A549 (cell line): ENCODE measurements at regions not wholly inside any gene's neighbourhood (a gene's known extent, or its start where the extent isn't known, plus 50 kb on each side); places are given as distances from the start of the nearest gene placed in this dataset.
"Not testable (repeated sequence)": the region's sequence is repeated elsewhere in the genome, so short reads cannot be mapped to it uniquely, and the experiment has no call there.

Experiments used
- ATAC-seq, 2 experiments: fragments of 200-7000 bp in 1 of 2; fragments of >200 bp in 1 of 2; cut with Nextera tagmentation in 1 of 2; cut with Tn5 transposase in 1 of 2; 3 replicates each; pipeline versions ENCODE4 v1.8.0 to v1.9.1; 2018 to 2020; ENCODE audit warnings: mild to moderate bottlenecking in 1 of 2, moderate library complexity in 1 of 2
- CTCF ChIA-PET: fragments of 300-600 bp; sonication (Branson Sonifier 250); formaldehyde crosslinking; extraction: SDS; loops from one replicate; lab custom pipeline; 2021; ENCODE audit warnings: antibody characterized with exemption, inconsistent platforms; lab: Yijun Ruan, JAX
- POLR2A ChIA-PET: fragments of 350-600 bp; formaldehyde crosslinking; extraction: SDS; loops from one replicate; lab custom pipeline; 2021; ENCODE audit warnings: antibody characterized with exemption, inconsistent platforms; lab: Yijun Ruan, JAX
- DNase-seq, 2 experiments: peaks; one replicate each; pipeline versions ENCODE4 v3.0.0 to v3.0.0-alpha.2; 2011 to 2016; ENCODE audit warnings: low read depth in 1 of 2, low spot score in 1 of 2
- FAIRE-seq: peaks from 2 replicates; lab custom pipeline; 2011; peaks lifted over from hg19 to GRCh38; lab: Jason Lieb, UNC
- H3K27ac ChIP-seq, 2 experiments: fragments of >200 bp; sonication (Bioruptor Twin); formaldehyde crosslinking; 3 replicates each; pipeline ENCODE4 v1.5.1; 2016 to 2017
- H3K4me1 ChIP-seq: fragments of >200 bp; sonication (Bioruptor Twin); formaldehyde crosslinking; 3 replicates; pipeline ENCODE4 v1.6.1; 2016
- H3K4me2 ChIP-seq: fragments of >200 bp; sonication (Bioruptor Twin); formaldehyde crosslinking; 3 replicates; pipeline ENCODE4 v1.6.1; 2016
- H3K4me3 ChIP-seq: fragments of >200 bp; sonication (Bioruptor Twin); formaldehyde crosslinking; 3 replicates; pipeline ENCODE4 v1.5.1; 2016
- H3K9me3 ChIP-seq: fragments of >200 bp; sonication (Bioruptor Twin); formaldehyde crosslinking; 3 replicates; pipeline ENCODE4 v1.6.1; 2016
- BHLHE40 ChIP-seq: IDR thresholded peaks from 2 replicates; pipeline ENCODE4 v1.6.1; 2012; ENCODE audit warnings: low read depth, low read length, inconsistent platforms
- EHMT2 ChIP-seq: fragments of 200-600 bp; sonication (generic); IDR thresholded peaks from 2 replicates; pipeline ENCODE4 v1.6.1; 2016; ENCODE audit warnings: antibody characterized with exemption, low read depth, mild to moderate bottlenecking, moderate library complexity
- EP300 ChIP-seq, 2 experiments: fragments of >200 bp; sonication (Bioruptor Twin); formaldehyde crosslinking; IDR thresholded peaks; 2 replicates in 1 of 2; 3 replicates in 1 of 2; pipeline ENCODE4 v1.6.1; 2016 to 2017
- FOSL2 ChIP-seq, 2 experiments: fragments of 450-650 bp in 1 of 2; fragments of >200 bp in 1 of 2; sonication (Bioruptor Twin) in 1 of 2; formaldehyde crosslinking; IDR thresholded peaks; 2 replicates each; pipeline versions ENCODE4 v1.5.0 to v1.6.1; 2016 to 2020; ENCODE audit warnings: mild to moderate bottlenecking in 1 of 2, moderate library complexity in 1 of 2
- GATA3 ChIP-seq: IDR thresholded peaks from 2 replicates; pipeline ENCODE4 v1.6.1; 2012; ENCODE audit warnings: borderline replicate concordance
- HDAC2 ChIP-seq: fragments of 200-600 bp; sonication (generic); IDR thresholded peaks from 2 replicates; pipeline ENCODE4 v1.6.1; 2016
- HEYL ChIP-seq: fragments of 250-450 bp; sonication (Bioruptor Pico); IDR thresholded peaks from 2 replicates; pipeline ENCODE4 v1.8.0; 2021; ENCODE audit warnings: mild to moderate bottlenecking, moderate library complexity
- HOXB5 ChIP-seq: fragments of 250-450 bp; sonication (Bioruptor Pico); IDR thresholded peaks from 2 replicates; pipeline ENCODE4 v1.5.0; 2020; ENCODE audit warnings: mild to moderate bottlenecking, moderate library complexity
- JUN ChIP-seq, 2 experiments: fragments of >200 bp; sonication (Bioruptor Twin); formaldehyde crosslinking; IDR thresholded peaks; 2 replicates in 1 of 2; 3 replicates in 1 of 2; pipeline ENCODE4 v1.6.1; 2016 to 2017
- MYC ChIP-seq: IDR thresholded peaks from 2 replicates; pipeline ENCODE4 v1.6.1; 2012; ENCODE audit warnings: mild to moderate bottlenecking, inconsistent platforms, low read length, improper control_type of control experiment, borderline replicate concordance
- NPAS2 ChIP-seq: fragments of 250-450 bp; sonication (Bioruptor Pico); IDR thresholded peaks from 2 replicates; pipeline ENCODE4 v1.8.0; 2022; ENCODE audit warnings: mild to moderate bottlenecking, moderate library complexity, borderline replicate concordance
- PHF8 ChIP-seq: fragments of 200-600 bp; sonication (generic); IDR thresholded peaks from 2 replicates; pipeline ENCODE4 v1.6.1; 2016; ENCODE audit warnings: low read depth, mild to moderate bottlenecking, antibody characterized with exemption, moderate library complexity, borderline replicate concordance
- POLR2A ChIP-seq: IDR thresholded peaks from 2 replicates; pipeline ENCODE4 v1.6.1; 2012; ENCODE audit warnings: mild to moderate bottlenecking, low read length
- TFCP2L1 ChIP-seq: fragments of 250-450 bp; sonication (Bioruptor Pico); IDR thresholded peaks from 2 replicates; pipeline ENCODE4 v1.5.0; 2021; ENCODE audit warnings: mild to moderate bottlenecking
- ZC3H11A ChIP-seq: fragments of 450-650 bp; IDR thresholded peaks from 2 replicates; pipeline ENCODE4 v1.6.1; 2014; ENCODE audit warnings: antibody characterized with exemption, mild to moderate bottlenecking
- WGBS: methylation state at CpG from one replicate; pipeline ENCODE4 v1.1.6; 2017; ENCODE audit errors: missing lambda C conversion rate; 5-methylcytosine and 5-hydroxymethylcytosine counted together
- TF ChIP-seq, protein P1 (sequence below): fragments of 450-650 bp; IDR thresholded peaks from 2 replicates; pipeline ENCODE4 v1.6.1; 2014; ENCODE audit warnings: antibody characterized with exemption
- TF ChIP-seq, protein P2 (sequence below): fragments of 250-450 bp; sonication (Bioruptor Pico); IDR thresholded peaks from 2 replicates; pipeline ENCODE4 v1.5.0; 2021; ENCODE audit warnings: mild to moderate bottlenecking, moderate library complexity, borderline replicate concordance
- TF ChIP-seq, protein P3 (sequence below): fragments of >200 bp; sonication (Bioruptor Twin); formaldehyde crosslinking; IDR thresholded peaks from 3 replicates; pipeline ENCODE4 v1.5.1; 2016
- TF ChIP-seq, protein P4 (sequence below): IDR thresholded peaks from 2 replicates; pipeline ENCODE4 v1.6.1; 2012

DNA sequence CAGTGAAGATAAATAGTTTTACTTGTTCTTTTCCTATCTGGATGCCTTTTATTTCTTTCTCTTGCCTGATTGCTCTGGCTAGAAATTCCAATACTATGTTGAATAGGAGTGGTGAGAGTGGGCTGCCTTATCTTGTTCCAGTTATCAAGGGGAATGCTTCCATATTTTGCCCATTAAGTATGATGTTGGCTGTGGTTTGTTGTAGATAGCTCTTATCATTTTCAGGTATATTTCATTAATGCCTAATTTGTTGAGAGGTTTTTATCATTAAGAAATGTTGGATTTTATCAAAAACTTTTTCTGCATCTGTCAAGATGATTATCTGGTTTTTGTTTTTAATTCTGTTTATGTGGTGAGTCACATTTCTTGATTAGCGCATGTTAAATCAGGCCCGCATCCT, 655.8 kb downstream of the NUP35 start (continued):
- TF ChIP-seq, protein P1, sequence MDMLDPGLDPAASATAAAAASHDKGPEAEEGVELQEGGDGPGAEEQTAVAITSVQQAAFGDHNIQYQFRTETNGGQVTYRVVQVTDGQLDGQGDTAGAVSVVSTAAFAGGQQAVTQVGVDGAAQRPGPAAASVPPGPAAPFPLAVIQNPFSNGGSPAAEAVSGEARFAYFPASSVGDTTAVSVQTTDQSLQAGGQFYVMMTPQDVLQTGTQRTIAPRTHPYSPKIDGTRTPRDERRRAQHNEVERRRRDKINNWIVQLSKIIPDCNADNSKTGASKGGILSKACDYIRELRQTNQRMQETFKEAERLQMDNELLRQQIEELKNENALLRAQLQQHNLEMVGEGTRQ, result no peak
- TF ChIP-seq GATA3 (no peak), TFCP2L1 (no peak), JUN (IDR thresholded peaks at IDR 0.05) (no peak)
- TF ChIP-seq, protein P2, sequence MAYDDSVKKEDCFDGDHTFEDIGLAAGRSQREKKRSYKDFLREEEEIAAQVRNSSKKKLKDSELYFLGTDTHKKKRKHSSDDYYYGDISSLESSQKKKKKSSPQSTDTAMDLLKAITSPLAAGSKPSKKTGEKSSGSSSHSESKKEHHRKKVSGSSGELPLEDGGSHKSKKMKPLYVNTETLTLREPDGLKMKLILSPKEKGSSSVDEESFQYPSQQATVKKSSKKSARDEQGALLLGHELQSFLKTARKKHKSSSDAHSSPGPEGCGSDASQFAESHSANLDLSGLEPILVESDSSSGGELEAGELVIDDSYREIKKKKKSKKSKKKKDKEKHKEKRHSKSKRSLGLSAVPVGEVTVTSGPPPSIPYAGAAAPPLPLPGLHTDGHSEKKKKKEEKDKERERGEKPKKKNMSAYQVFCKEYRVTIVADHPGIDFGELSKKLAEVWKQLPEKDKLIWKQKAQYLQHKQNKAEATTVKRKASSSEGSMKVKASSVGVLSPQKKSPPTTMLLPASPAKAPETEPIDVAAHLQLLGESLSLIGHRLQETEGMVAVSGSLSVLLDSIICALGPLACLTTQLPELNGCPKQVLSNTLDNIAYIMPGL, result no peak

DNA sequence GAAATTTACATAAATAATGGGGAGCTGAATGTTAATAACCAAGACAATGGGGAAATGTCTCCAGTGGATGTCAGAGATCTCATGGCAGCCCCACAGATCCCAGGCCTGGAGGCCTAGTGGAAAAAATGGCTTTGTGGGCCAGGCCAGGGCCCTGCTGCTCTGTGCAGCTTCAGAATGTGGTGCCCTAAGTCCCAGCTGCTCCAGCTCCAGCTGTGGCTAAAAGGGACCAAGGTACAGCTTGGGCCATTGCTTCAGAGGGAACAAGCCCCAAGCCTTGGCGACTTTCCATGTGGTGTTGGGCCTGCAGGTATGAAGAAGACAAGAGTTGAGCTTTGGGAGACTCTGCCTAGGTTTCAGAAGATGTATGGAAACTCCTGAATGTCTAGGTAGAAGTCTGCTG, 658.2 kb downstream of the NUP35 start:
- Histone ChIP-seq H3K27ac (no peak overlapping the region), H3K4me3 (no peak overlapping the region), H3K4me1 (no peaks in the 10 kb centered on the region), H3K9me3 (no peaks in the 10 kb centered on the region), H3K4me2 (no peak overlapping the region)
- no peak for DNase-seq
- CTCF ChIA-PET, result no interaction called here
- WGBS, result 0% methylated on average over 1 of the region's 1 CpG
- TF ChIP-seq ZC3H11A, result no peak
- TF ChIP-seq POLR2A, result no peak
- no peak for TF ChIP-seq JUN (IDR thresholded peaks at IDR 0.05)
- TF ChIP-seq, protein P3, sequence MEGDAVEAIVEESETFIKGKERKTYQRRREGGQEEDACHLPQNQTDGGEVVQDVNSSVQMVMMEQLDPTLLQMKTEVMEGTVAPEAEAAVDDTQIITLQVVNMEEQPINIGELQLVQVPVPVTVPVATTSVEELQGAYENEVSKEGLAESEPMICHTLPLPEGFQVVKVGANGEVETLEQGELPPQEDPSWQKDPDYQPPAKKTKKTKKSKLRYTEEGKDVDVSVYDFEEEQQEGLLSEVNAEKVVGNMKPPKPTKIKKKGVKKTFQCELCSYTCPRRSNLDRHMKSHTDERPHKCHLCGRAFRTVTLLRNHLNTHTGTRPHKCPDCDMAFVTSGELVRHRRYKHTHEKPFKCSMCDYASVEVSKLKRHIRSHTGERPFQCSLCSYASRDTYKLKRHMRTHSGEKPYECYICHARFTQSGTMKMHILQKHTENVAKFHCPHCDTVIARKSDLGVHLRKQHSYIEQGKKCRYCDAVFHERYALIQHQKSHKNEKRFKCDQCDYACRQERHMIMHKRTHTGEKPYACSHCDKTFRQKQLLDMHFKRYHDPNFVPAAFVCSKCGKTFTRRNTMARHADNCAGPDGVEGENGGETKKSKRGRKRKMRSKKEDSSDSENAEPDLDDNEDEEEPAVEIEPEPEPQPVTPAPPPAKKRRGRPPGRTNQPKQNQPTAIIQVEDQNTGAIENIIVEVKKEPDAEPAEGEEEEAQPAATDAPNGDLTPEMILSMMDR, result no peak
- no peak for TF ChIP-seq HOXB5
- TF ChIP-seq, protein P4, sequence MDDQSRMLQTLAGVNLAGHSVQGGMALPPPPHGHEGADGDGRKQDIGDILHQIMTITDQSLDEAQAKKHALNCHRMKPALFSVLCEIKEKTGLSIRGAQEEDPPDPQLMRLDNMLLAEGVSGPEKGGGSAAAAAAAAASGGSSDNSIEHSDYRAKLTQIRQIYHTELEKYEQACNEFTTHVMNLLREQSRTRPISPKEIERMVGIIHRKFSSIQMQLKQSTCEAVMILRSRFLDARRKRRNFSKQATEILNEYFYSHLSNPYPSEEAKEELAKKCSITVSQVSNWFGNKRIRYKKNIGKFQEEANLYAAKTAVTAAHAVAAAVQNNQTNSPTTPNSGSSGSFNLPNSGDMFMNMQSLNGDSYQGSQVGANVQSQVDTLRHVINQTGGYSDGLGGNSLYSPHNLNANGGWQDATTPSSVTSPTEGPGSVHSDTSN, result no peak
- TF ChIP-seq MYC, result no peak
- no peak for TF ChIP-seq EHMT2
- no peak for TF ChIP-seq BHLHE40
- no peak for TF ChIP-seq PHF8
- TF ChIP-seq EP300 (IDR thresholded peaks at IDR 0.05), result no peak
- TF ChIP-seq HDAC2, result no peak
- TF ChIP-seq NPAS2 (CRISPR knock-in tag), result no peak
- no peak for TF ChIP-seq FOSL2 (IDR thresholded peaks at IDR 0.05)
- no peak for TF ChIP-seq FOSL2 (CRISPR knock-in tag; IDR thresholded peaks at IDR 0.05)
- no peak for TF ChIP-seq HEYL
- FAIRE-seq, result no peak
- POLR2A ChIA-PET, result no interaction called here
- ATAC-seq, result no peak

DNA sequence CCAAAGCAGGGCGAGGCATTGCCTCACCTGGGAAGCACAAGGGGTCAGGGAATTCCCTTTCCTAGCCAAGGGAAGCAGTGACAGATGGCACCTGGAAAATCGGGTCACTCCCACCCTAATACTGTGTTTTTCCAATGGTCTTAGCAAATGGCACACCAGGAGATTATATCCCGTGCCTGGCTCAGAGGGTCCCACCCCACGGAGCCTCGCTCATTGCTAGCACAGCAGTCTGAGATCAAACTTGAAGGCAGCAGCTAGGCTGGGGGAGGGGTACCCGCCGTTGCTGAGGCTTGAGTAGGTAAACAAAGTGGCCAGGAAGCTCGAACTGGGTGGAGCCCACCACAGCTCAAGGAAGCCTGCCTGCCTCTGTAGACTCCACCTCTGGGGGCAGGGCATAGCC, 664.6 kb downstream of the NUP35 start:
- H3K4me2 ChIP-seq, H3K4me1 ChIP-seq, FAIRE-seq, H3K9me3 ChIP-seq, H3K27ac ChIP-seq, DNase-seq, ATAC-seq, H3K4me3 ChIP-seq, POLR2A ChIA-PET, CTCF ChIA-PET: not testable (repeated sequence)
- 15% methylated on average over 5 of the region's 8 CpGs for WGBS

DNA sequence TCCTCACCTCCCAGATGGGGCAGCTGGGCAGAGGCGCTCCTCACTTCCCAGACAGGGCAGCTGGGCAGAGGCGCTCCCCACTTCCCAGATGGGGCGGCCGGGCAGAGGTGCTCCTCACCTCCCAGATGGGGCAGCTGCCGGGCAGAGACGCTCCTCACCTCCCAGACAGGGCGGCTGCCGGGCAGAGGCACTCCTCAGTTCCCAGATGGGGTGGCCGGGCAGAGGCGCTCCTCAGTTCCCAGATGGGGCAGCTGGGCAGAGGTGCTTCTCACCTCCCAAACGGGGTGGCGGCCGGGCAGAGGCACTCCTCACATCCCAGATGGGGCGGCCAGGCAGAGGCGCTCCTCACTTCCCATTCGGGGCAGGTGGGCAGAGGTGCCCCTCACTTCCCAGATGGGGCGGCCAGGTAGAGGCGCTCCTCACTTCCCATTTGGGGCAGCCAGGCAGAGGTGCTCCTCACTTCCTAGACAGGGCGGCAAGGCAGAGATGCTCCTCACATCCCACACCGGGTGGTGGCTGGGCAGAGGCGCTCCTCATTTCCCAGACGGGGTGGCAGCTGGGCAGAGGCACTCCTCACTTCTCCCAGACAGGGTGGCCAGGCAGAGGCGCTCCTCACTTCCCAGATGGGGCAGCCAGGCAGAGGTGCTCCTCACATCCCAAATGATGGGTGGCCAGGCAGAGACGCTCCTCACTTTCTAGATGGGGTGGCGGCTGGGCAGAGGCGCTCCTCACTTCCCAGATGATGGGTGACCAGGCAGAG, 668.1 kb downstream of the NUP35 start:
- H3K4me1 ChIP-seq, ATAC-seq, DNase-seq, FAIRE-seq, H3K9me3 ChIP-seq, H3K27ac ChIP-seq, POLR2A ChIA-PET, H3K4me2 ChIP-seq, H3K4me3 ChIP-seq: not testable (repeated sequence)
- CTCF ChIA-PET, result interaction anchor here (0.7 kb wide), 1 partner anchor 38 kb away, joined by 3 read pairs; no protein-coding TSS in a partner anchor
- 90% methylated on average over 2 of the region's 26 CpGs for WGBS
